ENCODE measurements at regions not wholly inside any gene's neighbourhood (a gene's known extent, or its start where the extent isn't known, plus 50 kb on each side); places are given as distances from the start of the nearest gene placed in this dataset.

DNA sequence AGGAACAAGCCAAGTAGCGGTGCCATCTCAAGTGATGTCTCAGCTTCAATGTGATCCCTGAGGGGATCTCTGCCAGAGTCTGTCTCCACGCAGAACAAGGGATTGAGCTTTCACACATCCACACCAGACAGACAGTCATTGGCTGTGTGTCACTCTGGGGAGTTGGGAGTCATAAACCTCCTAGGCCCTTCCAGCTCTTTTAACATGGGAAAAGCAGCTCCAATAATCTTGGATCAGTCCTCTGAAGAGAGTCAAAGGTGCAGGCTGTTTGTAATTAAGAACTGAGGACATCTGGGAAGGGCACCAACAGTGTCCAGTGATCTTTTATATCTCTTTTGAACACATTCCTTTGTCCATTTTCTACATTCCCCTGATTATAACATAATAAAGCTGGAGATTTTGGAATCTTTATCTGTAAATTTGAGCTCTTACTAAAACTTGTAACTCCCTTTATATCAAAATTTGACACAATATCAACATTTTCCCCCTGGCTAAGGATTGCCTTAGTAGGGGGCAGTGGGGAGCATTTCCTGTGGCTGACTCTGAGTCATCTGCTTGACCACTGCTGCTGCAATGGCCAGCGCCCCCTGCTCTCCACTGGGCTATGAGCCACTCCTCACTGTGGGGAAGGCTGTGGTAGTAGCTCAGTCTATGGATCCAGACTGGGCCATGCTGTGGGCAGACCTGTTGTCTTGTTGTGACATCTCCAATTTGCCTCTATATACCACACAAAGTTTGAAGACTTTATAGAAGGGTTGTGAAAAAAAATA, 284.4 kb downstream of the OSTF1 start:
- TF ChIP-seq, protein P1, sequence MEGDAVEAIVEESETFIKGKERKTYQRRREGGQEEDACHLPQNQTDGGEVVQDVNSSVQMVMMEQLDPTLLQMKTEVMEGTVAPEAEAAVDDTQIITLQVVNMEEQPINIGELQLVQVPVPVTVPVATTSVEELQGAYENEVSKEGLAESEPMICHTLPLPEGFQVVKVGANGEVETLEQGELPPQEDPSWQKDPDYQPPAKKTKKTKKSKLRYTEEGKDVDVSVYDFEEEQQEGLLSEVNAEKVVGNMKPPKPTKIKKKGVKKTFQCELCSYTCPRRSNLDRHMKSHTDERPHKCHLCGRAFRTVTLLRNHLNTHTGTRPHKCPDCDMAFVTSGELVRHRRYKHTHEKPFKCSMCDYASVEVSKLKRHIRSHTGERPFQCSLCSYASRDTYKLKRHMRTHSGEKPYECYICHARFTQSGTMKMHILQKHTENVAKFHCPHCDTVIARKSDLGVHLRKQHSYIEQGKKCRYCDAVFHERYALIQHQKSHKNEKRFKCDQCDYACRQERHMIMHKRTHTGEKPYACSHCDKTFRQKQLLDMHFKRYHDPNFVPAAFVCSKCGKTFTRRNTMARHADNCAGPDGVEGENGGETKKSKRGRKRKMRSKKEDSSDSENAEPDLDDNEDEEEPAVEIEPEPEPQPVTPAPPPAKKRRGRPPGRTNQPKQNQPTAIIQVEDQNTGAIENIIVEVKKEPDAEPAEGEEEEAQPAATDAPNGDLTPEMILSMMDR (IDR thresholded peaks at IDR 0.05), result no peak
- TF ChIP-seq JUND (IDR thresholded peaks at IDR 0.05) (no peak), RAD21 (IDR thresholded peaks at IDR 0.05; ENCODE audit: low read length) (no peak), TAF1 (IDR thresholded peaks at IDR 0.05; ENCODE audit: borderline replicate concordance, low read depth, low read length) (no peak), EP300 (IDR thresholded peaks at IDR 0.05; ENCODE audit: borderline replicate concordance in 1 of 2, low read depth in 1 of 2, low read length in 1 of 2) (no peak)
- TF ChIP-seq, protein P2, sequence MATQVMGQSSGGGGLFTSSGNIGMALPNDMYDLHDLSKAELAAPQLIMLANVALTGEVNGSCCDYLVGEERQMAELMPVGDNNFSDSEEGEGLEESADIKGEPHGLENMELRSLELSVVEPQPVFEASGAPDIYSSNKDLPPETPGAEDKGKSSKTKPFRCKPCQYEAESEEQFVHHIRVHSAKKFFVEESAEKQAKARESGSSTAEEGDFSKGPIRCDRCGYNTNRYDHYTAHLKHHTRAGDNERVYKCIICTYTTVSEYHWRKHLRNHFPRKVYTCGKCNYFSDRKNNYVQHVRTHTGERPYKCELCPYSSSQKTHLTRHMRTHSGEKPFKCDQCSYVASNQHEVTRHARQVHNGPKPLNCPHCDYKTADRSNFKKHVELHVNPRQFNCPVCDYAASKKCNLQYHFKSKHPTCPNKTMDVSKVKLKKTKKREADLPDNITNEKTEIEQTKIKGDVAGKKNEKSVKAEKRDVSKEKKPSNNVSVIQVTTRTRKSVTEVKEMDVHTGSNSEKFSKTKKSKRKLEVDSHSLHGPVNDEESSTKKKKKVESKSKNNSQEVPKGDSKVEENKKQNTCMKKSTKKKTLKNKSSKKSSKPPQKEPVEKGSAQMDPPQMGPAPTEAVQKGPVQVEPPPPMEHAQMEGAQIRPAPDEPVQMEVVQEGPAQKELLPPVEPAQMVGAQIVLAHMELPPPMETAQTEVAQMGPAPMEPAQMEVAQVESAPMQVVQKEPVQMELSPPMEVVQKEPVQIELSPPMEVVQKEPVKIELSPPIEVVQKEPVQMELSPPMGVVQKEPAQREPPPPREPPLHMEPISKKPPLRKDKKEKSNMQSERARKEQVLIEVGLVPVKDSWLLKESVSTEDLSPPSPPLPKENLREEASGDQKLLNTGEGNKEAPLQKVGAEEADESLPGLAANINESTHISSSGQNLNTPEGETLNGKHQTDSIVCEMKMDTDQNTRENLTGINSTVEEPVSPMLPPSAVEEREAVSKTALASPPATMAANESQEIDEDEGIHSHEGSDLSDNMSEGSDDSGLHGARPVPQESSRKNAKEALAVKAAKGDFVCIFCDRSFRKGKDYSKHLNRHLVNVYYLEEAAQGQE (IDR thresholded peaks at IDR 0.05; ENCODE audit: low read depth, low read length), result no peak
